ENCODE measurements at regions not wholly inside any gene's neighbourhood (a gene's known extent, or its start where the extent isn't known, plus 50 kb on each side); places are given as distances from the start of the nearest gene placed in this dataset.

- TF ChIP-seq CTCF (IDR thresholded peaks at IDR 0.05; ENCODE audit: insufficient read depth, low read depth, low read length, missing control alignments), result no peak
- no peak for DNase-seq (ENCODE audit: low read depth)
- no peak overlapping the region for H3K4me3 ChIP-seq (ENCODE audit: low read depth, low read length)
Measured at GRCh38 chr3:34292605-34293300, 494.3 kb downstream of the PDCD6IP start.

- no peak for TF ChIP-seq CTCF (IDR thresholded peaks at IDR 0.05; ENCODE audit: insufficient read depth, low read depth, low read length, missing control alignments)
- H3K4me3 ChIP-seq (ENCODE audit: low read depth, low read length), result no peak overlapping the region
- DNase-seq (ENCODE audit: low read depth), result no peak
Measured at GRCh38 chr3:34294240-34294639, 495.8 kb downstream of the PDCD6IP start.

GRCh38 chr3:34296796-34297195, 498.4 kb downstream of the PDCD6IP start:
- TF ChIP-seq CTCF (IDR thresholded peaks at IDR 0.05; ENCODE audit: insufficient read depth, low read depth, low read length, missing control alignments), result no peak
- no peak for DNase-seq (ENCODE audit: low read depth)
- H3K4me3 ChIP-seq (ENCODE audit: low read depth, low read length), result no peak overlapping the region

- no peak overlapping the region for H3K4me3 ChIP-seq (ENCODE audit: low read depth, low read length)
- TF ChIP-seq CTCF (IDR thresholded peaks at IDR 0.05; ENCODE audit: insufficient read depth, low read depth, low read length, missing control alignments), result no peak
Measured at GRCh38 chr3:34298653-34299052, 500.2 kb downstream of the PDCD6IP start.

GRCh38 chr3:34300621-34301020, 502.2 kb downstream of the PDCD6IP start:
- H3K4me3 ChIP-seq (ENCODE audit: low read depth, low read length), result no peak overlapping the region
- no peak for TF ChIP-seq CTCF (IDR thresholded peaks at IDR 0.05; ENCODE audit: insufficient read depth, low read depth, low read length, missing control alignments)
- DNase-seq (ENCODE audit: low read depth), result no peak

More at GRCh38 chr3:34298653-34299052, 500.2 kb downstream of the PDCD6IP start:
- DNase-seq (ENCODE audit: low read depth), result no peak

GRCh38 chr3:34301313-34301712, 502.9 kb downstream of the PDCD6IP start:
- H3K4me3 ChIP-seq (ENCODE audit: low read depth, low read length), result no peak overlapping the region
- TF ChIP-seq CTCF (IDR thresholded peaks at IDR 0.05; ENCODE audit: insufficient read depth, low read depth, low read length, missing control alignments), result no peak
- no peak for DNase-seq (ENCODE audit: low read depth)

- H3K4me3 ChIP-seq (ENCODE audit: low read depth, low read length), result no peak overlapping the region
- no peak for TF ChIP-seq CTCF (IDR thresholded peaks at IDR 0.05; ENCODE audit: insufficient read depth, low read depth, low read length, missing control alignments)
- no peak for DNase-seq (ENCODE audit: low read depth)
Measured at GRCh38 chr3:34305266-34305665, 506.8 kb downstream of the PDCD6IP start.
